H9 (cell line): ENCODE measurements at regions not wholly inside any gene's neighbourhood (a gene's known extent, or its start where the extent isn't known, plus 50 kb on each side); places are given as distances from the start of the nearest gene placed in this dataset.
A peak's percentile ranks its signal among the peaks of the same experiment; 100 is the strongest.

Experiments used
- DNase-seq: peaks from one replicate; pipeline ENCODE4 v3.0.0-alpha.2; 2017
- H2AFZ ChIP-seq: one replicate; pipeline ENCODE4 v1.6.1; 2013; ENCODE audit warnings: mild to moderate bottlenecking, low read length, control low read depth, moderate library complexity
- H2AK5ac ChIP-seq: 2 replicates; pipeline ENCODE4 v1.6.1; 2013; ENCODE audit warnings: low read length, control low read depth, mixed read lengths; ENCODE audit not compliant: insufficient read length
- H2BK120ac ChIP-seq: one replicate; pipeline ENCODE4 v1.6.1; 2013; ENCODE audit warnings: low read depth, mild to moderate bottlenecking, low read length, control low read depth, inconsistent platforms; ENCODE audit not compliant: poor library complexity, severe bottlenecking
- H2BK12ac ChIP-seq: 2 replicates; pipeline ENCODE4 v1.6.1; 2013; ENCODE audit warnings: low read length, control low read depth, mixed read lengths, low read depth; ENCODE audit not compliant: insufficient read length
- H2BK15ac ChIP-seq: 2 replicates; pipeline ENCODE4 v1.6.1; 2013; ENCODE audit warnings: low read depth, low read length, control low read depth
- H2BK20ac ChIP-seq: one replicate; pipeline ENCODE4 v1.6.1; 2013; ENCODE audit warnings: low read depth, mild to moderate bottlenecking, low read length, control low read depth, inconsistent platforms; ENCODE audit not compliant: poor library complexity, severe bottlenecking
- H2BK5ac ChIP-seq: 2 replicates; pipeline ENCODE4 v1.6.1; 2013; ENCODE audit warnings: low read length, control low read depth, mixed read lengths; ENCODE audit not compliant: insufficient read length
- H3K14ac ChIP-seq: 2 replicates; pipeline ENCODE4 v1.6.1; 2013; ENCODE audit warnings: low read length, control low read depth; ENCODE audit not compliant: insufficient read depth
- H3K18ac ChIP-seq: 2 replicates; pipeline ENCODE4 v1.6.1; 2013; ENCODE audit warnings: low read depth, mild to moderate bottlenecking, mixed read lengths, low read length, control low read depth; ENCODE audit not compliant: insufficient read length
- H3K23ac ChIP-seq: 2 replicates; pipeline ENCODE4 v1.6.1; 2013; ENCODE audit warnings: low read length, control low read depth, mixed read lengths, low read depth; ENCODE audit not compliant: insufficient read length
- H3K23me2 ChIP-seq: 2 replicates; pipeline ENCODE4 v1.6.1; 2013; ENCODE audit warnings: low read depth, mild to moderate bottlenecking, mixed read lengths, low read length, control low read depth; ENCODE audit not compliant: insufficient read length, poor library complexity, severe bottlenecking
- H3K27ac ChIP-seq: 2 replicates; pipeline ENCODE4 v1.5.1; 2013; ENCODE audit warnings: low read length, control low read depth, mixed read lengths, low read depth; ENCODE audit not compliant: insufficient read length
- H3K27me3 ChIP-seq: 2 replicates; pipeline ENCODE4 v1.6.1; 2013; ENCODE audit warnings: low read length, control low read depth, inconsistent platforms; ENCODE audit not compliant: insufficient read depth
- H3K4ac ChIP-seq: 2 replicates; pipeline ENCODE4 v1.6.1; 2013; ENCODE audit warnings: low read depth, mild to moderate bottlenecking, control low read depth, inconsistent platforms, low read length, moderate library complexity
- H3K4me1 ChIP-seq: 2 replicates; pipeline ENCODE4 v1.6.1; 2013; ENCODE audit warnings: low read length, control low read depth, inconsistent platforms; ENCODE audit not compliant: insufficient read depth
- H3K4me2 ChIP-seq: 2 replicates; pipeline ENCODE4 v1.6.1; 2013; ENCODE audit warnings: low read length, control low read depth, mixed read lengths; ENCODE audit not compliant: insufficient read length, insufficient read depth
- H3K56ac ChIP-seq: 2 replicates; pipeline ENCODE4 v1.6.1; 2013; ENCODE audit warnings: low read depth, mild to moderate bottlenecking, mixed read lengths, low read length, control low read depth; ENCODE audit not compliant: insufficient read length
- H3K79me1 ChIP-seq: 2 replicates; pipeline ENCODE4 v1.6.1; 2013; ENCODE audit warnings: low read depth, mild to moderate bottlenecking, moderate library complexity, low read length, control low read depth, inconsistent platforms; ENCODE audit not compliant: insufficient read depth, poor library complexity, severe bottlenecking
- H3K79me2 ChIP-seq: 2 replicates; pipeline ENCODE4 v1.6.1; 2013; ENCODE audit warnings: low read length, control low read depth, inconsistent platforms; ENCODE audit not compliant: insufficient read depth
- H3K9ac ChIP-seq: 2 replicates; pipeline ENCODE4 v1.6.1; 2013; ENCODE audit warnings: low read length, control low read depth, mixed read lengths; ENCODE audit not compliant: insufficient read length; ENCODE audit errors: extremely low read depth
- H3K9me3 ChIP-seq: one replicate; pipeline ENCODE4 v1.6.1; 2013; ENCODE audit warnings: low read depth, low read length, inconsistent platforms; ENCODE audit not compliant: control insufficient read depth
- H3T11ph ChIP-seq: one replicate; pipeline ENCODE4 v1.6.1; 2013; ENCODE audit warnings: mild to moderate bottlenecking, low read length, control low read depth, inconsistent platforms
- H4K20me1 ChIP-seq: one replicate; pipeline ENCODE4 v1.6.1; 2013; ENCODE audit not compliant: control insufficient read depth, insufficient read length, insufficient read depth
- H4K5ac ChIP-seq: 2 replicates; pipeline ENCODE4 v1.6.1; 2013; ENCODE audit warnings: low read depth, mild to moderate bottlenecking, mixed read lengths, low read length, control low read depth; ENCODE audit not compliant: insufficient read length
- H4K8ac ChIP-seq: replicated peaks from 2 replicates; pipeline ENCODE4 v1.6.1; 2013; ENCODE audit warnings: low read length, control low read depth, mixed read lengths, low read depth; ENCODE audit not compliant: insufficient read length
- H4K91ac ChIP-seq: 2 replicates; pipeline ENCODE4 v1.6.1; 2013; ENCODE audit warnings: low read depth, mild to moderate bottlenecking, moderate library complexity, mixed read lengths, low read length, control low read depth; ENCODE audit not compliant: insufficient read length
- H3K27ac Mint-ChIP-seq, 3 experiments: 2 replicates in 2 of 3; 3 replicates in 1 of 3; pipeline ENCODE4 v1.8.0; 2020 to 2021; ENCODE audit warnings: mixed read lengths in 3 of 3, mild to moderate bottlenecking in 1 of 3, moderate library complexity in 1 of 3
- H3K27me3 Mint-ChIP-seq: 2 replicates; pipeline ENCODE4 v1.8.0; 2021; ENCODE audit warnings: low read depth, mild to moderate bottlenecking, moderate library complexity, mixed read lengths
- H3K36me3 Mint-ChIP-seq, 3 experiments: 2 replicates in 2 of 3; 3 replicates in 1 of 3; pipeline ENCODE4 v1.8.0; 2020 to 2021; ENCODE audit warnings: low read depth in 3 of 3, mixed read lengths in 3 of 3; ENCODE audit not compliant: insufficient read depth in 1 of 3
- H3K4me1 Mint-ChIP-seq, 2 experiments: 2 replicates each; pipeline ENCODE4 v1.8.0; 2020; ENCODE audit warnings: mixed read lengths in 2 of 2
- H3K4me3 Mint-ChIP-seq, 2 experiments: 2 replicates in 1 of 2; 3 replicates in 1 of 2; pipeline ENCODE4 v1.8.0; 2020 to 2021; ENCODE audit warnings: mild to moderate bottlenecking in 2 of 2, mixed read lengths in 2 of 2, moderate library complexity in 1 of 2
- H3K9me3 Mint-ChIP-seq, 2 experiments: 2 replicates in 1 of 2; 3 replicates in 1 of 2; pipeline ENCODE4 v1.8.0; 2020; ENCODE audit warnings: mild to moderate bottlenecking in 2 of 2, mixed read lengths in 2 of 2, moderate library complexity in 1 of 2
- CTCF ChIP-seq: fragments of 200-600 bp; sonication (generic); conservative IDR thresholded peaks from 3 replicates; pipeline ENCODE4 v1.8.0; 2021; ENCODE audit warnings: antibody characterized with exemption, mild to moderate bottlenecking
- WGBS: extraction: QIAGEN DNeasy Blood & Tissue Kit; methylation state at CpG from one replicate; pipeline ENCODE4 v1.1.7; 2013; ENCODE audit warnings: missing lambda C conversion rate, low lambda C conversion rate, mixed read lengths; ENCODE audit not compliant: insufficient read length; ENCODE audit errors: extremely low coverage; 5-methylcytosine and 5-hydroxymethylcytosine counted together

- Histone ChIP-seq H3K79me2 (no peaks in the 10 kb centered on the region), H3K4me1 (no peaks in the 10 kb centered on the region), H2AK5ac (no peak overlapping the region), H3T11ph (no peak overlapping the region), H3K27ac (no peak overlapping the region), H4K20me1 (no peaks in the 10 kb centered on the region), H2BK20ac (no peak overlapping the region), H3K14ac (no peak overlapping the region), H4K5ac (no peak overlapping the region), H2BK120ac (no peak overlapping the region), H3K9ac (no peak overlapping the region), H3K4ac (no peak overlapping the region), H4K91ac (no peak overlapping the region), H3K27me3 (no peaks in the 10 kb centered on the region), H3K56ac (no peak overlapping the region), H2BK15ac (no peak overlapping the region), H3K4me2 (no peak overlapping the region), H3K18ac (no peak overlapping the region), H2BK12ac (no peak overlapping the region), H3K23ac (no peak overlapping the region), H3K9me3 (no peaks in the 10 kb centered on the region), H2AFZ (no peak overlapping the region), H2BK5ac (no peak overlapping the region), H3K23me2 (no peaks in the 10 kb centered on the region), H4K8ac (no peak overlapping the region), H3K79me1 (no peaks in the 10 kb centered on the region)
- Mint-ChIP-seq H3K4me3 (no peak overlapping the region), H3K27me3 (no peaks in the 10 kb centered on the region), H3K36me3 (no peaks in the 10 kb centered on the region), H3K9me3 (no peaks in the 10 kb centered on the region), H3K27ac (no peak overlapping the region), H3K4me1 (peaks cover 0 to 5% of the 10 kb centered on the region in 2 experiments; a peak in 1 of 4 replicates)
- peak; percentile 89 for TF ChIP-seq CTCF
- no CpG with 5 or more reads among the region's 2 CpGs for WGBS
- DNase-seq, result peak; percentile 63
These were observed 383.2 kb upstream of the SGCD start for GRCh38 chr5:155943516-155944407.
